IMR-90 (cell line): ENCODE measurements at regions not wholly inside any gene's neighbourhood (a gene's known extent, or its start where the extent isn't known, plus 50 kb on each side); places are given as distances from the start of the nearest gene placed in this dataset.

Experiments
- ATAC-seq: fragments of 200-7000 bp; cut with Tn5 transposase; 2 replicates; pipeline ENCODE4 v1.9.1; 2020; ENCODE audit warnings: low read depth, mild to moderate bottlenecking, moderate library complexity
- BruUV-seq: library from RNA; stranded (reverse); fragments of 400-500 nt; replicated peaks from 2 replicates; lab custom pipeline; 2021; lab: Mats Ljungman, UMichigan
- CTCF ChIA-PET: fragments of 300-600 bp; formaldehyde crosslinking; extraction: SDS; loops from one replicate; lab custom pipeline; 2021; ENCODE audit warnings: antibody characterized with exemption; lab: Yijun Ruan, JAX
- POLR2A ChIA-PET: fragments of 300-600 bp; sonication (Branson Sonifier 250); formaldehyde crosslinking; loops from one replicate; lab custom pipeline; 2022; ENCODE audit warnings: antibody characterized with exemption; ENCODE audit not compliant: unreplicated experiment; lab: Charles Lee
- DNase-seq: peaks from one replicate; pipeline ENCODE4 v3.0.0; 2013
- H2AFZ ChIP-seq: replicated peaks from 2 replicates; pipeline ENCODE3; 2013; ENCODE audit warnings: low read length, mild to moderate bottlenecking; ENCODE audit not compliant: poor library complexity
- H2AK5ac ChIP-seq: 2 replicates; pipeline ENCODE4 v1.6.1; 2013; ENCODE audit warnings: low read depth, low read length, inconsistent platforms
- H2AK9ac ChIP-seq: replicated peaks from 2 replicates; pipeline ENCODE3; 2013; ENCODE audit warnings: mild to moderate bottlenecking, low read depth, low read length, moderate library complexity; ENCODE audit not compliant: poor library complexity
- H2BK120ac ChIP-seq: 2 replicates; pipeline ENCODE4 v1.6.1; 2013; ENCODE audit warnings: low read depth, low read length, inconsistent platforms
- H2BK15ac ChIP-seq: 3 replicates; pipeline ENCODE4 v1.6.1; 2013; ENCODE audit warnings: low read depth, low read length, inconsistent platforms
- H2BK20ac ChIP-seq: 2 replicates; pipeline ENCODE4 v1.6.1; 2013; ENCODE audit warnings: low read depth, mild to moderate bottlenecking, inconsistent platforms, low read length, moderate library complexity
- H2BK5ac ChIP-seq: 2 replicates; pipeline ENCODE4 v1.6.1; 2013; ENCODE audit warnings: mild to moderate bottlenecking, low read depth, low read length, inconsistent platforms; ENCODE audit not compliant: poor library complexity, severe bottlenecking
- H3K14ac ChIP-seq: replicated peaks from 2 replicates; pipeline ENCODE4 v1.6.1; 2013; ENCODE audit warnings: low read depth, low read length, inconsistent platforms
- H3K18ac ChIP-seq: 2 replicates; pipeline ENCODE4 v1.6.1; 2013; ENCODE audit warnings: low read depth, low read length, control low read depth
- H3K23ac ChIP-seq: 2 replicates; pipeline ENCODE4 v1.6.1; 2013; ENCODE audit warnings: low read depth, low read length, inconsistent platforms
- H3K27ac ChIP-seq: 2 replicates; pipeline ENCODE4 v1.5.1; 2013; ENCODE audit warnings: mild to moderate bottlenecking, control low read depth, low read length; ENCODE audit not compliant: insufficient read depth
- H3K27me3 ChIP-seq: 2 replicates; pipeline ENCODE4 v1.6.1; 2013; ENCODE audit warnings: low read length; ENCODE audit not compliant: control insufficient read depth, insufficient read depth
- H3K36me3 ChIP-seq: 2 replicates; pipeline ENCODE4 v1.6.1; 2013; ENCODE audit warnings: low read length, mixed read lengths; ENCODE audit not compliant: control insufficient read depth, insufficient read depth
- H3K4ac ChIP-seq: 2 replicates; pipeline ENCODE4 v1.6.1; 2013; ENCODE audit warnings: low read depth, low read length, inconsistent platforms
- H3K4me1 ChIP-seq: 2 replicates; pipeline ENCODE4 v1.6.1; 2013; ENCODE audit warnings: low read length, mixed read lengths; ENCODE audit not compliant: control insufficient read depth, insufficient read depth
- H3K4me2 ChIP-seq: 2 replicates; pipeline ENCODE4 v1.6.1; 2013; ENCODE audit warnings: low read depth, mild to moderate bottlenecking, control low read depth, low read length, moderate library complexity
- H3K4me3 ChIP-seq: 2 replicates; pipeline ENCODE4 v1.5.1; 2013; ENCODE audit warnings: low read depth, mild to moderate bottlenecking, control low read depth, low read length, moderate library complexity; ENCODE audit not compliant: insufficient read depth
- H3K56ac ChIP-seq: 2 replicates; pipeline ENCODE4 v1.6.1; 2013; ENCODE audit warnings: low read length, inconsistent platforms; ENCODE audit not compliant: insufficient read depth; ENCODE audit errors: extremely low read depth
- H3K79me1 ChIP-seq, 2 experiments: 2 replicates each; pipeline ENCODE4 v1.6.1; 2013; ENCODE audit warnings: low read length in 2 of 2, inconsistent platforms in 1 of 2, low read depth in 1 of 2
- H3K9ac ChIP-seq: 2 replicates; pipeline ENCODE4 v1.6.1; 2013; ENCODE audit warnings: low read depth, low read length, control low read depth
- H3K9me1 ChIP-seq: 2 replicates; pipeline ENCODE4 v1.6.1; 2013; ENCODE audit warnings: low read length, inconsistent platforms; ENCODE audit not compliant: insufficient read depth
- H3K9me3 ChIP-seq: 2 replicates; pipeline ENCODE4 v1.6.1; 2013; ENCODE audit warnings: low read length; ENCODE audit not compliant: control insufficient read depth, insufficient read depth
- H4K20me1 ChIP-seq: 2 replicates; pipeline ENCODE4 v1.6.1; 2013; ENCODE audit warnings: low read length, inconsistent platforms; ENCODE audit not compliant: insufficient read depth
- H4K5ac ChIP-seq: 2 replicates; pipeline ENCODE4 v1.6.1; 2013; ENCODE audit warnings: mild to moderate bottlenecking, low read depth, low read length, control low read depth
- H4K8ac ChIP-seq, 2 experiments: 2 replicates each; pipeline ENCODE4 v1.6.1; 2013; ENCODE audit warnings: low read depth in 2 of 2, low read length in 2 of 2, control low read depth in 1 of 2, inconsistent platforms in 1 of 2
- H4K91ac ChIP-seq: 2 replicates; pipeline ENCODE4 v1.6.1; 2013; ENCODE audit warnings: low read depth, low read length, inconsistent platforms; ENCODE audit not compliant: insufficient read depth
- CHD1 ChIP-seq: IDR thresholded peaks from 2 replicates; pipeline ENCODE4 v1.6.1; 2012; ENCODE audit warnings: low read depth, low read length, improper control_type of control experiment
- CTCF ChIP-seq: conservative IDR thresholded peaks from 2 replicates; pipeline ENCODE4 v1.5.1; 2012; ENCODE audit warnings: mild to moderate bottlenecking, low read depth, low read length, improper control_type of control experiment
- ELK1 ChIP-seq: fragments of 150-350 bp; IDR thresholded peaks from 2 replicates; pipeline ENCODE4 v1.6.1; 2016; ENCODE audit warnings: low read depth, mild to moderate bottlenecking, low read length, moderate library complexity, borderline replicate concordance
- MAFK ChIP-seq: IDR thresholded peaks from 2 replicates; pipeline ENCODE4 v1.6.1; 2012; ENCODE audit warnings: low read depth, low read length, improper control_type of control experiment
- MAZ ChIP-seq: IDR thresholded peaks from 2 replicates; pipeline ENCODE4 v1.6.1; 2012; ENCODE audit warnings: low read depth, mild to moderate bottlenecking, low read length, improper control_type of control experiment, moderate library complexity, borderline replicate concordance
- NFE2L2 ChIP-seq: fragments of 150-350 bp; IDR thresholded peaks from 2 replicates; pipeline ENCODE4 v1.6.1; 2016; ENCODE audit warnings: low read depth, mild to moderate bottlenecking, low read length
- RFX5 ChIP-seq: IDR thresholded peaks from 2 replicates; pipeline ENCODE4 v1.8.0; 2012; ENCODE audit warnings: low read depth, mild to moderate bottlenecking, low read length, moderate library complexity
- SMC3 ChIP-seq: fragments of 150-350 bp; IDR thresholded peaks from 2 replicates; pipeline ENCODE4 v1.6.1; 2016; ENCODE audit warnings: low read depth, mild to moderate bottlenecking, antibody characterized with exemption, low read length, moderate library complexity
- WGBS, 2 experiments: methylation state at CpG; one replicate each; pipeline versions ENCODE4 v1.1.5 to v1.1.7; 2013; ENCODE audit warnings: missing lambda C conversion rate in 2 of 2; ENCODE audit not compliant: insufficient read length in 1 of 2; ENCODE audit errors: extremely low coverage in 2 of 2; 5-methylcytosine and 5-hydroxymethylcytosine counted together
- dilution Hi-C: fragments of 300-500 bp; cut with HindIII; formaldehyde crosslinking; loops from one replicate; pipeline ENCODE4 v1.14.3; 2018; ENCODE audit warnings: low sequenced_read_pairs; ENCODE audit not compliant: unreplicated experiment
- in situ Hi-C: fragments of 300-500 bp; cut with MboI; formaldehyde crosslinking; loops from 3 replicates; pipeline ENCODE4 v1.14.3; 2019; ENCODE audit warnings: low sequenced_read_pairs, inconsistent platforms, mixed read lengths
- intact Hi-C: fragments of 100-400 bp; cut with micrococcal nuclease; formaldehyde crosslinking; loops from 2 replicates; pipeline ENCODE4 v1.10.0; 2022

GRCh38 chr19:27675771-27676170, 1537.2 kb downstream of the UQCRFS1 start:
- POLR2A ChIA-PET: no interaction called here
- CTCF ChIA-PET: no interaction called here
- Histone ChIP-seq H3K36me3 (no peaks in the 10 kb centered on the region), H2BK120ac (no peak overlapping the region), H3K27ac (no peak overlapping the region), H4K8ac (no peak overlapping the region), H4K5ac (no peak overlapping the region), H2BK15ac (no peak overlapping the region), H3K14ac (no peak overlapping the region), H4K91ac (no peak overlapping the region), H2AK5ac (no peak overlapping the region), H3K9me1 (no peaks in the 10 kb centered on the region), H3K79me1 (no peaks in the 10 kb centered on the region), H4K20me1 (no peaks in the 10 kb centered on the region), H3K4ac (no peak overlapping the region), H2BK20ac (no peak overlapping the region), H3K23ac (no peak overlapping the region), H3K56ac (no peak overlapping the region), H3K4me1 (no peaks in the 10 kb centered on the region), H2BK5ac (no peak overlapping the region), H3K18ac (no peak overlapping the region), H3K4me3 (no peak overlapping the region), H3K9ac (no peak overlapping the region), H2AFZ (no peak overlapping the region), H3K9me3 (peaks cover 26% of the 10 kb centered on the region), H3K27me3 (no peaks in the 10 kb centered on the region), H2AK9ac (no peak overlapping the region), H3K4me2 (no peak overlapping the region)
- intact Hi-C loops (no loop called here), dilution Hi-C loops (no loop called here), in situ Hi-C loops (no loop called here)
- ATAC-seq (no peak), DNase-seq (no peak)
- BruUV-seq: no TSS peak
- WGBS, 2 experiments: 20% methylated on average over 1 of the region's 3 CpGs; no CpG with 5 or more reads in 1 of the 2 experiments
- TF ChIP-seq ELK1 (no peak), SMC3 (no peak), CTCF (no peak), NFE2L2 (no peak), MAZ (no peak), MAFK (no peak), CHD1 (no peak), RFX5 (no peak)
